Lower leg skin (tissue), 4 donors: ENCODE measurements at regions not wholly inside any gene's neighbourhood (a gene's known extent, or its start where the extent isn't known, plus 50 kb on each side); places are given as distances from the start of the nearest gene placed in this dataset.

ENCODE experiments used
- DNase-seq, 2 donors: peaks; one replicate each; pipeline ENCODE4 v3.0.0-alpha.2; 2019; ENCODE audit warnings: low spot score in 2 of 2
- H3K4me3 ChIP-seq: fragments of 200-600 bp; sonication (generic); 2 replicates; pipeline ENCODE4 v1.5.1; 2017; ENCODE audit warnings: mild to moderate bottlenecking, low read depth; ENCODE audit not compliant: poor library complexity, severe bottlenecking
- CTCF ChIP-seq, 3 donors: fragments of 450-650 bp; IDR thresholded peaks; one replicate each; pipeline ENCODE4 v1.5.1; 2016; ENCODE audit warnings: antibody characterized with exemption in 3 of 3, mild to moderate bottlenecking in 3 of 3, moderate library complexity in 2 of 3
- POLR2A ChIP-seq, 2 donors: fragments of 450-650 bp; IDR thresholded peaks; one replicate each; pipeline ENCODE4 v1.6.1; 2016 to 2017; ENCODE audit warnings: antibody characterized with exemption in 2 of 2, mild to moderate bottlenecking in 1 of 2, moderate library complexity in 1 of 2
- WGBS, 2 donors: methylation state at CpG; one replicate each; pipeline ENCODE4 v1.1.5; 2018; 5-methylcytosine and 5-hydroxymethylcytosine counted together
- intact Hi-C: fragments of 100-400 bp; cut with DNase I; formaldehyde crosslinking; loops from one replicate; pipeline ENCODE4 v1.15.0; 2023; ENCODE audit warnings: low total_unique reads

- intact Hi-C loops, result no loop called here
- H3K4me3 ChIP-seq, result no peak overlapping the region
- 54 to 70% methylated on average over 23 to 25 of the region's 25 CpGs for WGBS, 2 donors
- TF ChIP-seq CTCF (IDR thresholded peaks at IDR 0.05) (no peak), POLR2A (IDR thresholded peaks at IDR 0.05) (no peak)
- DNase-seq, result peak; percentile 70 to 89
These were observed 246.1 kb downstream of the KLF6 start for GRCh38 chr10:3538656-3539531.

DNA sequence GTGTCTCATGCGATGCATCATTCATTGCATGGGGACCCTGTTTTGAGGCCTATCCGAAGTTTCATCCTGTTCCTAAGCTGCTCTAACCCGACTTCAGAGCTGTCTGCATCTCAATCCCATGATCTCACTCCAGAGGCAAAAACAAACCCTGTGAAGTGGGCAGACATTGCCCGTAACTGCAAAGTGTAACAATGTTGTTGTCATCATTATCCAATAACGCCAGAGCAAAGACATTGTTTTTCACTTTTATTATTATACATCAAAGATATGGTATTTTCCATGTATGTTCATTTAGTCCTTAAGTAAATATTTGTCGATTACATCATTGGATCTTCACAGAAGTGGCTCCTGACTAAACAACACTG lies 246.7 kb downstream of the KLF6 start:
- TF ChIP-seq POLR2A (IDR thresholded peaks at IDR 0.05) (no peak), CTCF (IDR thresholded peaks at IDR 0.05) (no peak)
- H3K4me3 ChIP-seq, result no peak overlapping the region
- intact Hi-C loops, result no loop called here
- DNase-seq, result no peak
- 81 to 84% methylated on average over 6 of the region's 6 CpGs for WGBS, 2 donors

DNA sequence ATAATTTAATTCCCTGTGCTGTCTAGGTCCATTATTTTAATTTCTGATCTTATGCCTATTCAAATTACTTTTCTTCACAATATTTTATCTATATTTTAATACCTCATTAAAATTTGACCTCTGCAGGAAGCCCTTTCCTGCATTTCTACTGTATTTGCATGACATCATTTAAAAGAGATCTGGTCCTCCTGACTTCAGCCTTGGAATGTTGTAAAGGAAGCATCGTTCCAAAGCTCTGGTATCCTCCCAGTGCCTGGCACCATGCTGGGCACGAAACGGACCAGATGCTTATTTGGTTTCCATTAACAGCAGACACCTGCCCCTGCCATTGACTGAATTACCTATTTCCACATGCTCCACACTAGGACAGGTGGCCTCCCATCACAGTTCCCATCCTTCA lies 247.5 kb downstream of the KLF6 start:
- intact Hi-C loops, result no loop called here
- WGBS, 2 donors, result 84 to 88% methylated on average over 3 of the region's 3 CpGs
- H3K4me3 ChIP-seq, result no peak overlapping the region
- TF ChIP-seq POLR2A (IDR thresholded peaks at IDR 0.05) (no peak), CTCF (IDR thresholded peaks at IDR 0.05) (no peak)
- DNase-seq, result no peak

DNA sequence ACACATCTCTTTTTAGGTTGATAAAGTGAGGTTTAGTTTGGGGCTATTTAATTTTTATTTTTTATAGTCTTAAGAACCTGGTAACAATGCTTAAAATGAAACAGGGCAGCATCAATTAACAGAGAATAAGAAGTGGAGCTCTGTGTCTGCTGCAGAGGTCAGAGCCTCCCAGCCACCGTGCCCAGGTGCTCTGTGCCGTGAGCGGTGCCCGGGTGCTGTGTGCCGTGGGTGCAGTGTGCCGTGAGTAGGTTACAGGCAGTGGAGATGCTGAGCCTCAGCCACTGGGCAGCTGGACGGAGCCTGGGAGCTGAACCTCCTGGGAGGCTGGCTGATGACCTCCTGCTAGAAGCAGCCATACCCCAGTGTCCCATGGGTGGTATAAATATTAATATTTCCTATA lies 250.0 kb downstream of the KLF6 start:
- DNase-seq, result no peak
- no peak overlapping the region for H3K4me3 ChIP-seq
- TF ChIP-seq POLR2A (IDR thresholded peaks at IDR 0.05) (no peak), CTCF (IDR thresholded peaks at IDR 0.05) (no peak)
- WGBS, 2 donors, result 88 to 97% methylated on average over 7 of the region's 7 CpGs
- intact Hi-C loops, result no loop called here

DNA sequence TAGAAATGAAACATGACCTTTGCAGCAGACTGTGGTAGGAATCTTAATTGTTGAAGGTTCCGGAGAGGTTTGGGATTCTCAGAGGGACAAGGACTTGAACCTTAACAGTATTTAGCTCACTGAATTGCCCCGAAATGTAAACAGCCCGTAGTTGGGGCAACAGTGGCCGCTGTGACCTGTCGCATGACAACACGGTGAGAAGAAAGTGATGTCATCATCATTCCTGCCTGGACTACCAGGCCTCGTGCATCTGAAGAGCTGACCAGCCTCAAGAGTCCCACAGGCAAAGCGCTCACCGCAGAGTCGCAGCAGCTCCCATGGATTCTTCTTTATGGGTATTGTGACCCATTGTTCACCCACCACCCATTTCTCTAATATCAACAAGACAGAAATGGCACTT lies 250.6 kb downstream of the KLF6 start:
- intact Hi-C loops, result no loop called here
- WGBS, 2 donors, result 95 to 97% methylated on average over 10 of the region's 10 CpGs
- no peak for DNase-seq
- TF ChIP-seq CTCF (IDR thresholded peaks at IDR 0.05), result no peak
- TF ChIP-seq POLR2A (IDR thresholded peaks at IDR 0.05), result no peak
- H3K4me3 ChIP-seq, result no peak overlapping the region

DNA sequence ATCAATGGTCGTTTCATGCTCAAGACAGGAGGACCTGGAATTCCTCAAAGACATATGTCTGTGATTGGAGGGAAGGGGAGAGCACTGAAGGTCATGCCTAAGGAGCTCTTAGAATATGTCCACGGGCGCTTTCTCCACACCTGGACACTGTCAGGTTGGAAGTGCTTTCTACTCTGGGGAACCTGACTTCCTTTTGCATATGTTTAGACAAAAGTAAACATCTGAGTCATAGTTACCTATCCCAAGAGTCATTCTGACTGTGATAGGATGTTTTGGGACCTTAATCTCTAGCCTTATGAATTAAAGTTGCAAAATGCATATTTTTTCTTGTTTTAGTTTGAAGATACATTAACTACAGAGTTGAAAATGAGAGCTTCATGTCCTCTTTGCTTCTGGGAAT lies 251.7 kb downstream of the KLF6 start:
- intact Hi-C loops, result no loop called here
- DNase-seq, result no peak
- no peak overlapping the region for H3K4me3 ChIP-seq
- WGBS, 2 donors, result 79 to 82% methylated on average over 3 of the region's 3 CpGs
- TF ChIP-seq CTCF (IDR thresholded peaks at IDR 0.05), result no peak
- no peak for TF ChIP-seq POLR2A (IDR thresholded peaks at IDR 0.05)
